ENCODE measurements at regions not wholly inside any gene's neighbourhood (a gene's known extent, or its start where the extent isn't known, plus 50 kb on each side); places are given as distances from the start of the nearest gene placed in this dataset.

- TF ChIP-seq CTCF (IDR thresholded peaks at IDR 0.05) = no peak
- TF ChIP-seq POLR2A (IDR thresholded peaks at IDR 0.05) = no peak
Observed at GRCh38 chr20:63105211-63106107, 98.7 kb upstream of the BHLHE23 start.
